T-cell (primary cell): ENCODE measurements at regions not wholly inside any gene's neighbourhood (a gene's known extent, or its start where the extent isn't known, plus 50 kb on each side); places are given as distances from the start of the nearest gene placed in this dataset.
A peak's percentile ranks its signal among the peaks of the same experiment; 100 is the strongest.

Experiments
- ATAC-seq, 4 experiments: fragments of 200-7000 bp in 3 of 4; fragments of 150-1000 bp in 1 of 4; cut with Tn5 transposase; replicated peaks in 1 of 4; 1 replicate in 3 of 4; 2 replicates in 1 of 4; pipeline ENCODE4 v1.10.0; 2021; ENCODE audit warnings: moderate library complexity in 3 of 4, mild to moderate bottlenecking in 2 of 4, moderate number of reproducible peaks in 1 of 4
- CTCF ChIA-PET, 2 donors: fragments of 300-600 bp; sonication (Branson Sonifier 250); formaldehyde crosslinking; loops; one replicate each; lab custom pipeline; 2022; ENCODE audit warnings: antibody characterized with exemption in 2 of 2; lab: Charles Lee
- POLR2A ChIA-PET, 2 donors: fragments of 300-600 bp; sonication (Branson Sonifier 250); formaldehyde crosslinking; loops; one replicate each; lab custom pipeline; 2022; ENCODE audit warnings: antibody characterized with exemption in 2 of 2; lab: Charles Lee
- DNase-seq, 35 experiments: peaks; one replicate each; pipeline versions ENCODE4 v3.0.0 to v3.0.0-alpha.2; 2013 to 2023
- H3K27ac ChIP-seq: one replicate; pipeline ENCODE4 v1.5.1; 2013; ENCODE audit warnings: low read length
- H3K27me3 ChIP-seq, 2 experiments: replicated peaks in 1 of 2; 1 replicate in 1 of 2; 2 replicates in 1 of 2; pipeline versions ENCODE4 v1.6.1 to v1.7.0; 2013; ENCODE audit warnings: low read length in 1 of 2, mixed read lengths in 1 of 2; ENCODE audit not compliant: control insufficient read depth in 2 of 2, insufficient read depth in 2 of 2; ENCODE audit errors: extremely low read depth in 1 of 2
- H3K36me3 ChIP-seq, 2 donors: 1 replicate in 1 of 2; 2 replicates in 1 of 2; pipeline versions ENCODE4 v1.6.1 to v1.7.0; 2013; ENCODE audit warnings: low read length in 1 of 2; ENCODE audit not compliant: control insufficient read depth in 2 of 2, insufficient read depth in 1 of 2; ENCODE audit errors: extremely low read depth in 1 of 2
- H3K4me1 ChIP-seq, 2 experiments: 1 replicate in 1 of 2; 2 replicates in 1 of 2; pipeline versions ENCODE4 v1.6.1 to v1.7.0; 2013; ENCODE audit warnings: low read length in 2 of 2, mixed read lengths in 1 of 2; ENCODE audit not compliant: insufficient read depth in 2 of 2, control insufficient read depth in 1 of 2; ENCODE audit errors: extremely low read depth in 1 of 2
- H3K4me3 ChIP-seq, 2 donors: 1 replicate in 1 of 2; 2 replicates in 1 of 2; pipeline versions ENCODE4 v1.5.1 to v1.7.0; 2013; ENCODE audit warnings: mild to moderate bottlenecking in 2 of 2, low read length in 1 of 2, moderate library complexity in 1 of 2; ENCODE audit not compliant: control insufficient read depth in 1 of 2; ENCODE audit errors: extremely low read depth in 1 of 2
- H3K9me3 ChIP-seq: 2 replicates; pipeline ENCODE4 v1.7.0; 2013
- H3K27ac Mint-ChIP-seq, 2 donors: one replicate each; pipeline ENCODE4 v1.8.0; 2020 to 2021; ENCODE audit warnings: mild to moderate bottlenecking in 2 of 2, mixed read lengths in 2 of 2
- H3K27me3 Mint-ChIP-seq, 2 donors: one replicate each; pipeline ENCODE4 v1.8.0; 2021 to 2022; ENCODE audit warnings: mixed read lengths in 2 of 2
- H3K36me3 Mint-ChIP-seq: one replicate; pipeline ENCODE4 v1.8.0; 2021; ENCODE audit warnings: mixed read lengths
- H3K4me1 Mint-ChIP-seq, 3 donors: one replicate each; pipeline ENCODE4 v1.8.0; 2020 to 2022; ENCODE audit warnings: mixed read lengths in 3 of 3, mild to moderate bottlenecking in 1 of 3
- H3K4me3 Mint-ChIP-seq, 3 donors: one replicate each; pipeline ENCODE4 v1.8.0; 2020 to 2022; ENCODE audit warnings: mild to moderate bottlenecking in 3 of 3, mixed read lengths in 3 of 3, moderate library complexity in 3 of 3
- H3K9me3 Mint-ChIP-seq, 3 donors: one replicate each; pipeline ENCODE4 v1.8.0; 2020 to 2022; ENCODE audit warnings: mixed read lengths in 3 of 3
- WGBS: methylation state at CpG from one replicate; pipeline ENCODE4 v1.1.5; 2013; ENCODE audit warnings: missing lambda C conversion rate; ENCODE audit not compliant: insufficient coverage; 5-methylcytosine and 5-hydroxymethylcytosine counted together

- peaks cover 39 to 50% (median 43%) of the 10 kb centered on the region in 3 donors for H3K4me1 Mint-ChIP-seq
- no peak for DNase-seq
- peaks cover 3 to 14% of the 10 kb centered on the region in 2 donors for H3K27me3 Mint-ChIP-seq
- 100% methylated on average over 5 of the region's 6 CpGs for WGBS
- H3K9me3 Mint-ChIP-seq = peaks cover 0 to 4% (median 0%) of the 10 kb centered on the region in 3 donors
- Histone ChIP-seq H3K27me3 (peaks cover 0 to 67% of the 10 kb centered on the region in 2 experiments), H3K27ac (no peak overlapping the region), H3K4me1 (peaks cover 8 to 60% of the 10 kb centered on the region in 2 experiments), H3K36me3 (no peaks in the 10 kb centered on the region), H3K4me3 (no peak overlapping the region), H3K9me3 (no peaks in the 10 kb centered on the region)
- no peak overlapping the region for H3K27ac Mint-ChIP-seq
- ChIA-PET POLR2A (no interaction called here), CTCF (no interaction called here)
- H3K4me3 Mint-ChIP-seq = no peak overlapping the region
- H3K36me3 Mint-ChIP-seq = no peaks in the 10 kb centered on the region
- ATAC-seq = no peak
Measured at GRCh38 chr6:33863084-33863483, 59.3 kb upstream of the MLN start.

- Histone ChIP-seq H3K27me3 (peaks cover 0 to 71% of the 10 kb centered on the region in 2 experiments), H3K9me3 (no peaks in the 10 kb centered on the region), H3K4me1 (peaks cover 12 to 66% of the 10 kb centered on the region in 2 experiments), H3K4me3 (no peak overlapping the region), H3K27ac (no peak overlapping the region), H3K36me3 (no peaks in the 10 kb centered on the region)
- ChIA-PET POLR2A (interaction anchor here in 1 of 2 donors (1.0 kb wide), 1 partner anchor 33 kb away, joined by 5 read pairs; no protein-coding TSS in a partner anchor), CTCF (no interaction called here)
- H3K27me3 Mint-ChIP-seq = peaks cover 3 to 14% of the 10 kb centered on the region in 2 donors
- peaks cover 0 to 4% (median 0%) of the 10 kb centered on the region in 3 donors for H3K9me3 Mint-ChIP-seq
- no peaks in the 10 kb centered on the region for H3K36me3 Mint-ChIP-seq
- no peak for ATAC-seq
- no peak overlapping the region for H3K4me3 Mint-ChIP-seq
- DNase-seq = no peak
- peaks cover 44 to 55% (median 48%) of the 10 kb centered on the region in 3 donors for H3K4me1 Mint-ChIP-seq
- 92% methylated on average over 4 of the region's 4 CpGs for WGBS
- H3K27ac Mint-ChIP-seq = no peak overlapping the region
Measured at GRCh38 chr6:33862536-33862935, 58.7 kb upstream of the MLN start.

DNA sequence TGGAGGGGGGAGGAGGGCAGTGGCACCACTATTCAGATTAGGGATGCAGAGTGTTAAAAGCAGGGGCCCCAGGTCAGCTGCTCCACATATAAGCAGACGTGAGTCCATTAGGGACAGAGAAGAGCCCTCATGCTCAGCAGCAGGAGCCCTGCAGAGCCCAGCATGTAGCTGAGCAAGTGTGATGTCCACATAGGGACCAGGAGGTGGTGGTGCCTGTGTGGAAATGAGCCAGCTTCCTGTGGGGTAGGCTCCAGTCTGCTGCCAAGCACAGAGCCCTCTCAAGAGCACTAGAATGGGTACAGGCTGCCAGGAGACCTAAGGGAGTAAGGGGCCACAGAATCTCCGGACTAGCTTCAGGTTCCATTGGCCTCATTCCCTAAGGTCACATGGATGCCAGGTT lies 57.9 kb upstream of the MLN start:
- H3K9me3 ChIP-seq = no peaks in the 10 kb centered on the region
- Mint-ChIP-seq H3K9me3 (peaks cover 0 to 4% (median 0%) of the 10 kb centered on the region in 3 donors), H3K4me1 (peaks cover 51 to 63% (median 55%) of the 10 kb centered on the region in 3 donors), H3K4me3 (no peak overlapping the region), H3K27me3 (peaks cover 3 to 14% of the 10 kb centered on the region in 2 donors), H3K27ac (no peak overlapping the region), H3K36me3 (no peaks in the 10 kb centered on the region)
- no peak overlapping the region for H3K27ac ChIP-seq
- H3K4me3 ChIP-seq = no peak overlapping the region
- H3K4me1 ChIP-seq = peaks cover 15 to 74% of the 10 kb centered on the region in 2 experiments
- no peaks in the 10 kb centered on the region for H3K36me3 ChIP-seq
- ChIA-PET CTCF (interaction anchor here (0.5 to 1.0 kb wide), 3 partner anchors 15 to 45 kb away, joined by 3 to 4 read pairs (median 4); no protein-coding TSS in a partner anchor), POLR2A (interaction anchor here (0.6 to 1.0 kb wide), 2 partner anchors 33 to 34 kb away, joined by 4 to 5 read pairs; no protein-coding TSS in a partner anchor)
- no peak for DNase-seq
- WGBS = 100% methylated on average over 1 of the region's 2 CpGs
- H3K27me3 ChIP-seq = peaks cover 0 to 76% of the 10 kb centered on the region in 2 experiments
- no peak for ATAC-seq

GRCh38 chr6:33860706-33861474 lies 57.1 kb upstream of the MLN start:
- 16% methylated on average over 7 of the region's 7 CpGs for whole genome bisulfite sequencing
- H3K27me3 Mint-ChIP-seq = peaks cover 0 to 16% of the 10 kb centered on the region in 2 donors
- H3K27ac Mint-ChIP-seq = peak overlapping the region; percentile 25 to 41
- Histone ChIP-seq H3K4me3 (no peak overlapping the region), H3K27me3 (peaks cover 0 to 76% of the 10 kb centered on the region in 2 experiments), H3K9me3 (no peaks in the 10 kb centered on the region), H3K27ac (no peak overlapping the region), H3K36me3 (no peaks in the 10 kb centered on the region), H3K4me1 (peaks cover 24 to 82% of the 10 kb centered on the region in 2 experiments)
- peaks cover 59 to 72% (median 63%) of the 10 kb centered on the region in 3 donors for H3K4me1 Mint-ChIP-seq
- CTCF ChIA-PET = interaction anchor here in 1 of 2 donors (0.5 to 1.0 kb wide), 3 partner anchors 14 to 1538 kb away, joined by 3 to 4 read pairs (median 4); no protein-coding TSS in a partner anchor
- H3K9me3 Mint-ChIP-seq = peaks cover 0 to under 1% (median 0%) of the 10 kb centered on the region in 3 donors
- H3K4me3 Mint-ChIP-seq = peak overlapping the region in 1 of 3 donors; percentile 22
- ATAC-seq = peak; percentile 44 to 59 (median 54)
- DNase-seq = peak in 31 of 35 experiments; percentile 5 to 56 (median 26)
- POLR2A ChIA-PET = interaction anchor here in 1 of 2 donors (0.6 kb wide), 1 partner anchor 33 kb away, joined by 4 read pairs; no protein-coding TSS in a partner anchor
- no peaks in the 10 kb centered on the region for H3K36me3 Mint-ChIP-seq

- no peak for DNase-seq
- Mint-ChIP-seq H3K4me1 (peaks cover 66 to 78% (median 71%) of the 10 kb centered on the region in 3 donors), H3K27me3 (peaks cover 0 to 18% of the 10 kb centered on the region in 2 donors), H3K36me3 (no peaks in the 10 kb centered on the region), H3K4me3 (no peak overlapping the region), H3K9me3 (no peaks in the 10 kb centered on the region), H3K27ac (no peak overlapping the region)
- no peaks in the 10 kb centered on the region for H3K36me3 ChIP-seq
- no peak for ATAC-seq
- no peaks in the 10 kb centered on the region for H3K9me3 ChIP-seq
- H3K4me3 ChIP-seq = no peak overlapping the region
- H3K27me3 ChIP-seq = peaks cover 0 to 81% of the 10 kb centered on the region in 2 experiments
- no CpG with 5 or more reads among the region's 6 CpGs for WGBS
- peaks cover 26 to 90% of the 10 kb centered on the region in 2 experiments for H3K4me1 ChIP-seq
- H3K27ac ChIP-seq = no peak overlapping the region
- ChIA-PET POLR2A (no interaction called here), CTCF (no interaction called here)
Measured at GRCh38 chr6:33860006-33860405, 56.2 kb upstream of the MLN start.

- H3K36me3 Mint-ChIP-seq = no peaks in the 10 kb centered on the region
- ATAC-seq = no peak
- no peaks in the 10 kb centered on the region for H3K9me3 ChIP-seq
- ChIA-PET CTCF (no interaction called here), POLR2A (interaction anchor here in 1 of 2 donors (0.5 kb wide), 1 partner anchor 1797 kb away, joined by 4 read pairs; no protein-coding TSS in a partner anchor)
- H3K27me3 Mint-ChIP-seq = peaks cover 8 to 25% of the 10 kb centered on the region in 2 donors
- H3K4me1 ChIP-seq = peaks cover 23 to 83% of the 10 kb centered on the region in 2 experiments
- no peak overlapping the region for H3K27ac ChIP-seq
- H3K4me1 Mint-ChIP-seq = peaks cover 66 to 79% (median 74%) of the 10 kb centered on the region in 3 donors
- WGBS = 92% methylated on average over 10 of the region's 16 CpGs
- no peak for DNase-seq
- no peak overlapping the region for H3K4me3 ChIP-seq
- no peaks in the 10 kb centered on the region for H3K9me3 Mint-ChIP-seq
- no peak overlapping the region for H3K27ac Mint-ChIP-seq
- H3K27me3 ChIP-seq = peaks cover 0 to 85% of the 10 kb centered on the region in 2 experiments
- no peaks in the 10 kb centered on the region for H3K36me3 ChIP-seq
- no peak overlapping the region for H3K4me3 Mint-ChIP-seq
Measured at GRCh38 chr6:33858804-33859505, 55.2 kb upstream of the MLN start.
